Activated CD8-positive, alpha-beta memory T cell treated with anti-CD3 and anti-CD28 coated beads, Interleukin-2, amount 10 ng/mL, durations not matched to agents 7 days and 5 days (primary cell): ENCODE measurements at regions not wholly inside any gene's neighbourhood (a gene's known extent, or its start where the extent isn't known, plus 50 kb on each side); places are given as distances from the start of the nearest gene placed in this dataset.
"Not testable (repeated sequence)": the region's sequence is repeated elsewhere in the genome, so short reads cannot be mapped to it uniquely, and the experiment has no call there.

Source experiments
- ATAC-seq: fragments of 150-1000 bp; cut with Tn5 transposase; one replicate; pipeline ENCODE4 v1.10.0; 2021; ENCODE audit warnings: moderate library complexity
- CTCF ChIA-PET: fragments of 350-600 bp; sonication (Branson Sonifier 250); formaldehyde crosslinking; loops from one replicate; lab custom pipeline; 2021; ENCODE audit warnings: antibody characterized with exemption; lab: Charles Lee
- DNase-seq: peaks from one replicate; pipeline ENCODE4 v3.0.0-alpha.2; 2020
- H3K27ac Mint-ChIP-seq: one replicate; pipeline ENCODE4 v1.8.0; 2021; ENCODE audit warnings: mild to moderate bottlenecking, mixed read lengths
- H3K27me3 Mint-ChIP-seq: one replicate; pipeline ENCODE4 v1.8.0; 2021; ENCODE audit warnings: mixed read lengths
- H3K36me3 Mint-ChIP-seq: one replicate; pipeline ENCODE4 v1.8.0; 2021; ENCODE audit warnings: mild to moderate bottlenecking, mixed read lengths
- H3K4me1 Mint-ChIP-seq: one replicate; pipeline ENCODE4 v1.8.0; 2021; ENCODE audit warnings: mixed read lengths
- H3K4me3 Mint-ChIP-seq: one replicate; pipeline ENCODE4 v1.8.0; 2021; ENCODE audit warnings: mild to moderate bottlenecking, moderate library complexity, mixed read lengths
- H3K9me3 Mint-ChIP-seq: one replicate; pipeline ENCODE4 v1.8.0; 2022; ENCODE audit warnings: low read depth, mixed read lengths

GRCh38 chr4:138113819-138114400, 128.2 kb downstream of the SLC7A11 start:
- H3K36me3 Mint-ChIP-seq = no peaks in the 10 kb centered on the region
- no peaks in the 10 kb centered on the region for H3K4me1 Mint-ChIP-seq
- no peak for ATAC-seq
- DNase-seq = no peak
- no peaks in the 10 kb centered on the region for H3K27me3 Mint-ChIP-seq
- H3K4me3 Mint-ChIP-seq = no peak overlapping the region
- CTCF ChIA-PET = interaction anchor here (1.5 kb wide), 1 partner anchor 24 kb away, joined by 3 read pairs; no protein-coding TSS in a partner anchor
- no peak overlapping the region for H3K27ac Mint-ChIP-seq
- H3K9me3 Mint-ChIP-seq = no peaks in the 10 kb centered on the region

DNA sequence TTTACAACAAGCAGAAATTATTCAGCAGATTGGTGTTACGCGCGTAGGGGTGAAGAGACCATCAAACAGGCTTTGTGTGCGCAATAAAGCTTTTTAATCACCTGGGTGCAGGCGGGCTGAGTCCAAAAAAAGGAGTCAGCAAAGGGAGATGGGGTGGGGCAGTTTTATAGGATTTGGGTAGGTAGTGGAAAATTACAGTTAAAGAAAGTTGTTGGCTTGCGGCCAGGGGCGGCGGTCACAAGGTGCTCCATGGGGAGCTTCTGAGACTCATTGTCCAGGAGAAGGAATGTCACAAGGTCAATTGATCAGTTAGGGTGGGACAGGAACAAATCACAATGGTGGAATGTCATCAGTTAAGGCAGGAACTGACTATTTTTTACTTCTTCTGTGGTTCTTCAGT, 129.3 kb downstream of the SLC7A11 start:
- H3K9me3 Mint-ChIP-seq, ATAC-seq, H3K4me1 Mint-ChIP-seq, H3K27ac Mint-ChIP-seq, DNase-seq, H3K36me3 Mint-ChIP-seq, H3K27me3 Mint-ChIP-seq, CTCF ChIA-PET, H3K4me3 Mint-ChIP-seq: not testable (repeated sequence)

- Mint-ChIP-seq H3K9me3 (no peaks in the 10 kb centered on the region), H3K27ac (no peak overlapping the region), H3K27me3 (no peaks in the 10 kb centered on the region), H3K4me3 (no peak overlapping the region), H3K36me3 (no peaks in the 10 kb centered on the region), H3K4me1 (no peaks in the 10 kb centered on the region)
- DNase-seq (no peak), ATAC-seq (no peak)
- CTCF ChIA-PET = no interaction called here
These were observed 129.8 kb downstream of the SLC7A11 start for GRCh38 chr4:138112389-138112788.

GRCh38 chr4:138111462-138112000, 130.6 kb downstream of the SLC7A11 start:
- ATAC-seq = no peak
- Mint-ChIP-seq H3K9me3 (no peaks in the 10 kb centered on the region), H3K4me1 (no peaks in the 10 kb centered on the region), H3K36me3 (no peaks in the 10 kb centered on the region), H3K27ac (no peak overlapping the region), H3K27me3 (no peaks in the 10 kb centered on the region), H3K4me3 (no peak overlapping the region)
- CTCF ChIA-PET = no interaction called here
- DNase-seq = no peak

DNA sequence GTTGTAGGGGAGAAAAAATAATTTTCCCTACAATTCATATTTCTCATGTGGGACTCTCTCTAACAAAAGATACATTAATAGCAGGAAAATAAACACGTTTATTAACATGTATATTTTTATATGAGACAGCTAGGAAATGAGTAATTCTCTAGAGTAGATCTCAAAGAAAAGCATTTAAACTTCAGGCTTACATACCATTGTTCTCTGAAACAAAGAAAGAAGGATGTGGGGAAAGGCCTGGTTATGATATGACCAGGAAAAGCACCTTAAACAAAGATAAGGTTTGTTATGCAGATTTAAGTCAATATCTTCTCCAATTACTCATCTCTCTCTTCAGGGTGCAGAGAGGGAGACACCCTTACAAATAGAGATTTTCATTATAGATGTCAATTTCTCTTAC, 131.3 kb downstream of the SLC7A11 start:
- CTCF ChIA-PET = no interaction called here
- no peak for ATAC-seq
- Mint-ChIP-seq H3K27me3 (no peaks in the 10 kb centered on the region), H3K4me3 (no peak overlapping the region), H3K36me3 (no peaks in the 10 kb centered on the region), H3K4me1 (no peaks in the 10 kb centered on the region), H3K9me3 (no peaks in the 10 kb centered on the region), H3K27ac (no peak overlapping the region)
- no peak for DNase-seq

- Mint-ChIP-seq H3K27me3 (no peaks in the 10 kb centered on the region), H3K36me3 (no peaks in the 10 kb centered on the region), H3K4me1 (no peaks in the 10 kb centered on the region), H3K9me3 (no peaks in the 10 kb centered on the region), H3K4me3 (no peak overlapping the region), H3K27ac (no peak overlapping the region)
- DNase-seq (no peak), ATAC-seq (no peak)
- CTCF ChIA-PET = no interaction called here
These were observed 135.1 kb downstream of the SLC7A11 start for GRCh38 chr4:138107023-138107422.

DNA sequence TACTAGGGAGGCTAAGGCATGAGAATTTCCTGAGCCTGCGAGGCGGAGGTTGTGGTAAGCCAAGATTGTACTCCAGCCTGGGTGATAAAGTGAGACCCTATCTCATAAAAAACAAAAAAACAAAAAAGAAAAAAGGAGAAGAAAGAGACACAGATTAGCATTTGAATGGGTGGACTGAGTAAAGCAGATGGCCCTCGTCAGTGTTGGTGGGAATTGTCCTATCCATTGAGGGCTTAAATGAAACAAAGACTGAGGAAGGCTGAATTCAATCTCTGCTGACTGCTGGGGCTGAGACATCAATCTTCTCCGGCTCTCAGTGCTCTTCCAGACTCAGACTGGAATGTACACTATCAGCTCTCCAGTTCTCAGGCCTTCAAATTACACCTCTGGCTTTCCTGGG, 136.8 kb downstream of the SLC7A11 start:
- Mint-ChIP-seq H3K9me3 (no peaks in the 10 kb centered on the region), H3K4me1 (no peaks in the 10 kb centered on the region), H3K4me3 (no peak overlapping the region), H3K27ac (no peak overlapping the region), H3K36me3 (no peaks in the 10 kb centered on the region), H3K27me3 (no peaks in the 10 kb centered on the region)
- no peak for ATAC-seq
- CTCF ChIA-PET = no interaction called here
- DNase-seq = no peak

DNA sequence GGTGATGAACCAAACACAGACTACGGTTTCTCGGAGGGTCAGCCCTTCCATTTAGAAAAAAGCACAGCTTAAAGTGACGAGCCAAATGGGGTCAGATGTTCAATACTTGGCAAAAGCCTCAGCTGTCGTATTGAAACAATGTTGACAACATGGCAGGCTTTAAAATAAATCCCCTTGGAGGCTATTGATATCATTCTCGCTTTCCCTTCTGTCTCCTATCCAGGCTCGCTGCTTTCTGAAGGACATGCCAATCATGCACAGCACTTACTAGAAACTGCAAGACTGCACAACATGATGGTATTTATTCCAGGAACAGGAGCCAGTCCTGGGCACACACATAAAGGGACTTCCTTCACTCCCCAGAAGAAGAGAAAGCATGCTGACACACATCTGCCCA, 137.9 kb downstream of the SLC7A11 start:
- CTCF ChIA-PET = no interaction called here
- H3K4me1 Mint-ChIP-seq = no peaks in the 10 kb centered on the region
- H3K27me3 Mint-ChIP-seq = no peaks in the 10 kb centered on the region
- no peaks in the 10 kb centered on the region for H3K36me3 Mint-ChIP-seq
- no peak overlapping the region for H3K4me3 Mint-ChIP-seq
- no peak overlapping the region for H3K27ac Mint-ChIP-seq
- ATAC-seq (no peak), DNase-seq (no peak)
- H3K9me3 Mint-ChIP-seq = no peaks in the 10 kb centered on the region

- Mint-ChIP-seq H3K27me3 (no peaks in the 10 kb centered on the region), H3K4me3 (no peak overlapping the region), H3K4me1 (no peaks in the 10 kb centered on the region), H3K36me3 (no peaks in the 10 kb centered on the region), H3K9me3 (no peaks in the 10 kb centered on the region), H3K27ac (no peak overlapping the region)
- CTCF ChIA-PET = no interaction called here
- ATAC-seq (no peak), DNase-seq (no peak)
These were observed 138.4 kb downstream of the SLC7A11 start for GRCh38 chr4:138103597-138104283.

GRCh38 chr4:138099385-138099784, 142.8 kb downstream of the SLC7A11 start:
- CTCF ChIA-PET = no interaction called here
- Mint-ChIP-seq H3K4me3 (no peak overlapping the region), H3K9me3 (no peaks in the 10 kb centered on the region), H3K36me3 (no peaks in the 10 kb centered on the region), H3K27ac (no peak overlapping the region), H3K4me1 (no peaks in the 10 kb centered on the region), H3K27me3 (no peaks in the 10 kb centered on the region)
- ATAC-seq (no peak), DNase-seq (no peak)

GRCh38 chr4:138097912-138098600, 144.1 kb downstream of the SLC7A11 start:
- no peak for DNase-seq
- CTCF ChIA-PET = no interaction called here
- no peaks in the 10 kb centered on the region for H3K9me3 Mint-ChIP-seq
- H3K4me3 Mint-ChIP-seq = no peak overlapping the region
- no peak for ATAC-seq
- no peaks in the 10 kb centered on the region for H3K36me3 Mint-ChIP-seq
- no peaks in the 10 kb centered on the region for H3K27me3 Mint-ChIP-seq
- no peaks in the 10 kb centered on the region for H3K4me1 Mint-ChIP-seq
- H3K27ac Mint-ChIP-seq = no peak overlapping the region

- H3K27me3 Mint-ChIP-seq = no peaks in the 10 kb centered on the region
- CTCF ChIA-PET = no interaction called here
- H3K4me1 Mint-ChIP-seq = no peaks in the 10 kb centered on the region
- ATAC-seq (no peak), DNase-seq (no peak)
- no peaks in the 10 kb centered on the region for H3K36me3 Mint-ChIP-seq
- H3K27ac Mint-ChIP-seq = no peak overlapping the region
- no peak overlapping the region for H3K4me3 Mint-ChIP-seq
- no peaks in the 10 kb centered on the region for H3K9me3 Mint-ChIP-seq
These were observed 145.6 kb downstream of the SLC7A11 start for GRCh38 chr4:138096384-138097062.

DNA sequence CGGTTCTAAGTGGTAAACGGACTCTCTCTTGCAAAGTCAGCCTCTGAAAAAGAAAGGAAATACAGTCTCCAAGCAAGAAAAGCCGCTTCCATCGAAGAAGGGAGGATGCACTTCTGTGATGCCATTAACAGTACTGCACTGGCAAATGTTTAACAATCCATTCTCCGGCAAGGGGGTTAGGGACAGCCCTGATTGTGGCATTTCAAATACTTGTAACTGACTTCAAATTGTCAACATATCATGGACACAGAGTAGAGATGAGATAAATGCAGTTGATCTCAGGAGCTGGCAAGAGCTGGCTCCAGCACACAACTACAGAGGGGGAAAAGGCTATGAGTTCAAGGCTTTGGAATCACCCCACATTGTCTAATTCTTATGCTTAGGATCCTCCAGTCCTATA, 146.8 kb downstream of the SLC7A11 start:
- no peaks in the 10 kb centered on the region for H3K36me3 Mint-ChIP-seq
- no peaks in the 10 kb centered on the region for H3K27me3 Mint-ChIP-seq
- ATAC-seq (no peak), DNase-seq (no peak)
- CTCF ChIA-PET = no interaction called here
- no peaks in the 10 kb centered on the region for H3K9me3 Mint-ChIP-seq
- H3K4me3 Mint-ChIP-seq = no peak overlapping the region
- H3K4me1 Mint-ChIP-seq = no peaks in the 10 kb centered on the region
- H3K27ac Mint-ChIP-seq = no peak overlapping the region
